ENCODE measurements at regions not wholly inside any gene's neighbourhood (a gene's known extent, or its start where the extent isn't known, plus 50 kb on each side); places are given as distances from the start of the nearest gene placed in this dataset.

GRCh38 chr7:118708741-118709140, 484.2 kb downstream of the ANKRD7 start:
- DNase-seq: no peak

- DNase-seq: no peak
These were observed 487.2 kb downstream of the ANKRD7 start for GRCh38 chr7:118711688-118712087.

GRCh38 chr7:118713039-118713438, 488.5 kb downstream of the ANKRD7 start:
- no peak for DNase-seq

GRCh38 chr7:118720632-118721031, 496.1 kb downstream of the ANKRD7 start:
- no peak for DNase-seq

GRCh38 chr7:118731854-118732253, 507.4 kb downstream of the ANKRD7 start:
- no peak for DNase-seq

GRCh38 chr7:118734541-118734940, 510.0 kb downstream of the ANKRD7 start:
- DNase-seq: no peak

- no peak for DNase-seq
These were observed 510.9 kb downstream of the ANKRD7 start for GRCh38 chr7:118735441-118735840.

- no peak for DNase-seq
These were observed 513.4 kb downstream of the ANKRD7 start for GRCh38 chr7:118737935-118738334.

- DNase-seq: no peak
These were observed 521.4 kb downstream of the ANKRD7 start for GRCh38 chr7:118745927-118746326.

GRCh38 chr7:118747473-118747872, 523.0 kb downstream of the ANKRD7 start:
- DNase-seq: no peak

- no peak for DNase-seq
These were observed 529.0 kb downstream of the ANKRD7 start for GRCh38 chr7:118753479-118753878.

- no peak for DNase-seq
These were observed 530.1 kb downstream of the ANKRD7 start for GRCh38 chr7:118754608-118755007.

GRCh38 chr7:118755067-118755625, 530.6 kb downstream of the ANKRD7 start:
- no peak for DNase-seq

GRCh38 chr7:118757066-118757465, 532.6 kb downstream of the ANKRD7 start:
- DNase-seq: no peak

GRCh38 chr7:118758582-118758981, 534.1 kb downstream of the ANKRD7 start:
- DNase-seq: no peak

- DNase-seq: no peak
These were observed 535.4 kb downstream of the ANKRD7 start for GRCh38 chr7:118759921-118760320.

GRCh38 chr7:118762451-118762850, 537.9 kb downstream of the ANKRD7 start:
- no peak for DNase-seq

- DNase-seq: no peak
These were observed 539.7 kb downstream of the ANKRD7 start for GRCh38 chr7:118764221-118764620.

GRCh38 chr7:118771672-118772071, 547.2 kb downstream of the ANKRD7 start:
- DNase-seq: no peak

- DNase-seq: no peak
These were observed 552.8 kb downstream of the ANKRD7 start for GRCh38 chr7:118777308-118777707.

- DNase-seq: no peak
These were observed 568.2 kb downstream of the ANKRD7 start for GRCh38 chr7:118792682-118793081.

- DNase-seq: peak; percentile 3 to 59
These were observed 569.1 kb downstream of the ANKRD7 start for GRCh38 chr7:118793582-118793981.

GRCh38 chr7:118794419-118794818, 569.9 kb downstream of the ANKRD7 start:
- DNase-seq: no peak

GRCh38 chr7:118801366-118801765, 576.9 kb downstream of the ANKRD7 start:
- DNase-seq: no peak

- no peak for DNase-seq
These were observed 578.2 kb downstream of the ANKRD7 start for GRCh38 chr7:118802726-118803125.
